Suppressor macrophage (primary cell): ENCODE measurements at regions not wholly inside any gene's neighbourhood (a gene's known extent, or its start where the extent isn't known, plus 50 kb on each side); places are given as distances from the start of the nearest gene placed in this dataset.
A peak's percentile ranks its signal among the peaks of the same experiment; 100 is the strongest.

Experiments used
- DNase-seq, 4 experiments: peaks; one replicate each; pipeline ENCODE4 v3.0.0-alpha.2; 2020 to 2022

DNA sequence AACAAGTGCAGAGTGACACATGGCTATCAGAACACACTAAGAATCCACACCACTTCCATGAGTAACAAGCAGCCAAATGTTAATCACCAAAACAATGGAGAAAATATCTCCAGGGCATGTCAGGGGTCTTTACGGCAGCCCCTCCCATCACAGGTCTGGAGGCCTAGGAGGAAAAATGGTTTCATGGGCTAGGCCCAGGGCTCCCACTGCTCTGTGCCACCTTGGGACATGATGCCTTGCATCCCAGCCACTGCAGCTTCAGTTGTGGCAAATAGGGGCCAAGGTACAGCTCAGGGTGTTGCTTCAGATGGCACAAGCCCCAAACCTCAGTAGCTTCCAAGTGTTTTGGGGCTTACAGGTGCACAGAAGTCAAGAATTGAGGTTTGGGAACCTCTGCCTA, 66.6 kb downstream of the NEURL3 start:
- DNase-seq, result no peak

DNA sequence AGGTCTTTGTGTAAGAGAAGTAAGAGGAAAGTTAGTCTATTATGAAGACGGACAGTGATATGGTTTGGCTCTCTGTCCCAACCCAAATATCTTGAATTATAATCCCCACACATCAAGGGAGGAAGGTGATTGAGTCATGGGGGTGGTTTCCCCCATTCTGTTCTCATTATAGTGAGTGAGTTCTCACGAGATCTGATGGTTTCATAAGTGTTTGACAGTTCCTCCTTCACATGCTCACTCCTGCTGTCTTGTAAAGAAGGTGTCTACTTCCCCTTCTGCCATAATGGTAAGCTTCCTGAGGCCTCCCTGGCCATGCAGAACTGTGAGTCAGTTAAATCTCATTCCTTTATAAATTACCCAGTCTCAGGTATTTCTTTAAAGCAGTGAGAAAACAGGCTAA, 67.6 kb downstream of the NEURL3 start:
- DNase-seq, result peak; percentile 34 to 68 (median 45)

DNA sequence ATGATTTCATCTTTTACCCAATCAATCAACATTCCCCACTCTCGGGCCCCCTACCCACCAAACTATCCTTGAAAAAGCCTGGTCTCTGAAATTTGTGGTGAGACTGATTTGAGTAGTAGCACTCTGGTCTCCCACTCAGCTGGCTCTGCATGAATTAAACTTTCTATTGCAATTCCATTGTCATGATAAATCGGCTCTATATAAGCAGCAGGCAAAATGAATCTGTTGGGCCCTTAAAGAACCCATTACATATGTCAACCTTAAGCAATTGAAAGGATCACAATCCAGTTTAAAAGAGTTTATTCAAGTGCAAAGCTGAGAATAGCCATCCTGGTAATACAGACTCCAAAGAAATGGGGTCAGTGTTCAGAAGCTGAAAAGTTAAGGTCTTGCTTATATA, 68.2 kb downstream of the NEURL3 start:
- no peak for DNase-seq

DNA sequence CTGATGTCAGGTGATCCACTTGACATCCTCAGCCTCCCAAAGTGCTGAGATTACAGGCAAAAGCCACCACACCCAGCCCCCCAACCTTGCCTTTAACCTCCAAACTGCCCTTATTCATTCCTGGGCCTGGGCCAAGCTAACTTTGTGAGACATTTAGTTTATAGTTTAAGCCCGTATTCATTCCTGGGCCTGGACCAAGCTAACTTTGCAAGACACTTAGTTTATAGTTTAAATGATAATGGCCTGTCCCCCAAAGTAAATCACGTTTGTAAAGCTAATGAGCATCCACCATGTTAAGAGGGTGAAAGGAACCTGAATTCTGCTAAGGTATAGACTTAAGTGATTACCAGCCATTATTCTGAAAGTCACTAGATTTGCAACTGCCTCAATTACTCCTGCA, 68.7 kb downstream of the NEURL3 start:
- DNase-seq, result no peak

DNA sequence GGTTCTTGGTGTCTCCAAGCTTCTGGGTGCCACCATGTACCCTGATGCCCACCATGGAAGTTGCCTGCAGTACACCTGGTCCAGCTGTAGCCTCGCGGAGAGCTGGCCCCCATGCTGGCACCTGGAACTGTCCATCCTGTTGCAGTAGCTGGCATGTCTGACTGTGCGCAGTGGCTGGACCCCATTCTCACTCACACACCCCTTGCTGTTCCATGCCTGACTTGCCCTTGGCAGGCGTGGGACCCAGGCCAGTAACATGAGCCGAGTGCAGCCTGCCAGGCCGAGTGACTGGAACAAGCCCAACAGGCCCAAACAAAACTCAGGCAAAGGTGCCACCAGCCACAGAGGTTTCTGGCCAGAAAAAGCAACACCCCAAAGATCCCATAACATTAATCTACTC, 73.8 kb downstream of the NEURL3 start:
- no peak for DNase-seq

DNA sequence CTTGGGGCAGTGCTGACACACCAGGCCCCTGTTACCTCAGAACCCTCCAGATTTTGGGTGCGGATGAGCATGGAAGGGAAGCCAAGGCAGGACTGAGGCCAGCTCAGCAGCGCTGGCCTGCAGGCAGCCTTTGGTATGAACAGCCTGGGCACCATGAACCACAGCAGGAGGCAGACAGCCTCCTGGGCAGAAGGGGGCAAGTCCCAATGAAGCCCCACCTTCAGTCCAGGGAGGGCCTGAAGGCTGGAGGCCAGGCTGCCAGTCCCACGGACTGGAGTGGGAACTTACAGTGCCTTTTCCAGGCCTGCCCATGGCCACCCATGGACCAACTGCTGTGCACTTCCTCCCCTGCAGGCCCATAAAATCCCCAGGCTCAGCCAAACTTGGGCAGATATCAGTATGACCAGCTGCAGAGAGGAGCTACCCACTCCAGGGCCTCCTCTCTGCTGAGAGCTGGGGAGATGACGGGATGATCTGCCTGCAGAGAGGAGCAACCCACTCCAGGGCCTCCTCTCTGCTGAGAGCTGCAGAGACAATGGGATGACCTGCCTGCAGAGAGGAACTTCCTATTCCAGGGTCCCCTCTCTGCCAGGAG, 74.7 kb downstream of the NEURL3 start:
- no peak for DNase-seq

DNA sequence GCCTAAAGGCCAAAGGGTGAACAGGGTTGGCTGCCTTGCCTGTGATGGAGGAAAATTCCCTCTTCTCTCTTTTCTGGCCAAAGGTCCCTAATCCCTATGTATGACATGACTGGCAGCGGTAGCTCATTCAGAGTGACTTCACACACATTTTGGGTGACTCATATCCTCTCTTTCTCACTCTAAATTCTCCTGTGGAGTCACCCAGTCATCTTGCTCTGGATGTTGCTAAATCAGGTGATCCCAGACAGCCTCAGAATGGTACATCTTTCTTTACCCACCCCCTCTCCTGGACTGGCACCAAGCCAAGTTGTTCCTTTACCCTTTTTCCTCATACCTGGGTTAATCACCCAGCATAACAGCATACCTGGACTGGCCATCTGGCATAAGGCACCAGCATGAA, 77.2 kb downstream of the NEURL3 start:
- DNase-seq, result peak in 3 of 4 experiments; percentile 24 to 55 (median 31)

DNA sequence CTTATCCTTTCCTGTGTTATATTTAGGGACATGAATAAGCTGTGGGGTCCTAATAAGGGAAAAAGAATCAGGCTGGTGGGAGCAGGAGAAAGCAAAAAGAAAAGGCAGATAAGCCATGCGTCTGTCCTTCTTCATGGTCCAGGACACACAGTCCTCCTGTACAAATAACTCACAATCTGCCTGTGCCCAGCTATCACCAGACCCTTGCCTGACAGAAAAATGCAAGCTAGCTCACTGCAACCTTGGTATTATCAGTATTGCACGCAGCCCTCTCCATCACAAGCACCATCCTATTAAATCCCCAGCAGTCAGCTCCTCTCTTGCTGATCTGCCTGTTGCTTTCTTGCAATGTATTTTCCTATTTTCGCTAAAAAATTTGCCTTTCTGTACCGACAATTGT, 78.0 kb downstream of the NEURL3 start:
- no peak for DNase-seq

DNA sequence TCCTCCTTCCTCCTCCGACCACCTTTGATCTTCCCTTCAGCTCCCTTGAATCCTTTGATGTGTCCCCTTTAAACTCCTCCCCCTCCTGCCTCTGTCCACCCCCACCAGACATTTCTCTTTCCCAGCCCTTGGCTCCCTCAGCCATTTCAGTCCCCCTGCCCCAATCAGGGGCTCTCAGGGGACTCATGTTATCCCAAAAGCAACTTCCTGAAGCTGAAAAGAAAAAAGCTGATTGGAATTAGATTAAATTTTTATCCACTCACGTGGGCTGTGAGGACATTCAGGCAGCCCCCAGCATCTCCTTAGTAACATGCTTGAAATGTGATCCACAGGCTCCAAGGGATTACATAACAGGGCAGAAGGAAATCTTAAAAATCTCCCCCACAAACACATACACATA, 81.3 kb downstream of the NEURL3 start:
- no peak for DNase-seq
